HFFc6 (cell line): ENCODE measurements at regions not wholly inside any gene's neighbourhood (a gene's known extent, or its start where the extent isn't known, plus 50 kb on each side); places are given as distances from the start of the nearest gene placed in this dataset.

Experiments used
- DNase-seq: peaks from one replicate; pipeline ENCODE4 v3.0.0-alpha.2; 2018
- H3K27ac Mint-ChIP-seq: 2 replicates; pipeline ENCODE4 v1.8.0; 2020; ENCODE audit warnings: mild to moderate bottlenecking, mixed read lengths
- H3K27me3 Mint-ChIP-seq: 2 replicates; pipeline ENCODE4 v1.8.0; 2021; ENCODE audit warnings: mild to moderate bottlenecking, moderate library complexity, mixed read lengths; ENCODE audit not compliant: insufficient read depth
- H3K36me3 Mint-ChIP-seq: 2 replicates; pipeline ENCODE4 v1.8.0; 2021; ENCODE audit warnings: low read depth, mixed read lengths
- H3K4me1 Mint-ChIP-seq: 2 replicates; pipeline ENCODE4 v1.8.0; 2020; ENCODE audit warnings: low read depth, mixed read lengths
- H3K4me3 Mint-ChIP-seq: 2 replicates; pipeline ENCODE4 v1.8.0; 2020; ENCODE audit warnings: mild to moderate bottlenecking, moderate library complexity, mixed read lengths
- H3K9me3 Mint-ChIP-seq: 2 replicates; pipeline ENCODE4 v1.8.0; 2020; ENCODE audit warnings: mild to moderate bottlenecking, mixed read lengths
- TF ChIP-seq, protein P1 (sequence below): fragments of 200-600 bp; sonication (generic); IDR thresholded peaks from 2 replicates; pipeline ENCODE4 v1.5.0; 2021; ENCODE audit warnings: antibody characterized with exemption, mild to moderate bottlenecking

DNA sequence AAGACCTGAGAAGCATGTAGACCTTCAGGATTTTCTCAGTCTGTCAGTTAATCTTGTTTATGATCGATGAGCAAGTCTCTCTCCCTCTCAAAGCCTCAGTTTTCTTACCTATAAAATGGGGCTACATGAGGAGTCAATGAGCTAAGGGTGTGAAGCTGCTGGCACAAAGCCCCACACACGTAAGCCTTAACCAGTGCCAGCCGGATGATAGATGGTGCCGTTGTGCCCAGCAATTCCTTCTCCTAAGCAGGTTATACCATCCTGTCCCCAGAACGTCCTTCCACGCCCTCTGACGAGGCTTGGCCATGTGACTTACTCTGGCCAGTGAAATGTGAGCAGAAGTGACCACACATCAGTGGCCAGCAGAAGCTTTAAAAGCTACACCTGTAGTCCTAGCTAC lies 179.0 kb downstream of the C9orf50 start:
- no peak for DNase-seq
- Mint-ChIP-seq H3K4me1 (peaks cover 3% of the 10 kb centered on the region; the same call in 1 of the 2 replicates), H3K27me3 (peaks cover 16% of the 10 kb centered on the region), H3K4me3 (no peak overlapping the region), H3K36me3 (no peaks in the 10 kb centered on the region), H3K9me3 (no peaks in the 10 kb centered on the region), H3K27ac (no peak overlapping the region)
- TF ChIP-seq, protein P1, sequence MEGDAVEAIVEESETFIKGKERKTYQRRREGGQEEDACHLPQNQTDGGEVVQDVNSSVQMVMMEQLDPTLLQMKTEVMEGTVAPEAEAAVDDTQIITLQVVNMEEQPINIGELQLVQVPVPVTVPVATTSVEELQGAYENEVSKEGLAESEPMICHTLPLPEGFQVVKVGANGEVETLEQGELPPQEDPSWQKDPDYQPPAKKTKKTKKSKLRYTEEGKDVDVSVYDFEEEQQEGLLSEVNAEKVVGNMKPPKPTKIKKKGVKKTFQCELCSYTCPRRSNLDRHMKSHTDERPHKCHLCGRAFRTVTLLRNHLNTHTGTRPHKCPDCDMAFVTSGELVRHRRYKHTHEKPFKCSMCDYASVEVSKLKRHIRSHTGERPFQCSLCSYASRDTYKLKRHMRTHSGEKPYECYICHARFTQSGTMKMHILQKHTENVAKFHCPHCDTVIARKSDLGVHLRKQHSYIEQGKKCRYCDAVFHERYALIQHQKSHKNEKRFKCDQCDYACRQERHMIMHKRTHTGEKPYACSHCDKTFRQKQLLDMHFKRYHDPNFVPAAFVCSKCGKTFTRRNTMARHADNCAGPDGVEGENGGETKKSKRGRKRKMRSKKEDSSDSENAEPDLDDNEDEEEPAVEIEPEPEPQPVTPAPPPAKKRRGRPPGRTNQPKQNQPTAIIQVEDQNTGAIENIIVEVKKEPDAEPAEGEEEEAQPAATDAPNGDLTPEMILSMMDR, result no peak

DNA sequence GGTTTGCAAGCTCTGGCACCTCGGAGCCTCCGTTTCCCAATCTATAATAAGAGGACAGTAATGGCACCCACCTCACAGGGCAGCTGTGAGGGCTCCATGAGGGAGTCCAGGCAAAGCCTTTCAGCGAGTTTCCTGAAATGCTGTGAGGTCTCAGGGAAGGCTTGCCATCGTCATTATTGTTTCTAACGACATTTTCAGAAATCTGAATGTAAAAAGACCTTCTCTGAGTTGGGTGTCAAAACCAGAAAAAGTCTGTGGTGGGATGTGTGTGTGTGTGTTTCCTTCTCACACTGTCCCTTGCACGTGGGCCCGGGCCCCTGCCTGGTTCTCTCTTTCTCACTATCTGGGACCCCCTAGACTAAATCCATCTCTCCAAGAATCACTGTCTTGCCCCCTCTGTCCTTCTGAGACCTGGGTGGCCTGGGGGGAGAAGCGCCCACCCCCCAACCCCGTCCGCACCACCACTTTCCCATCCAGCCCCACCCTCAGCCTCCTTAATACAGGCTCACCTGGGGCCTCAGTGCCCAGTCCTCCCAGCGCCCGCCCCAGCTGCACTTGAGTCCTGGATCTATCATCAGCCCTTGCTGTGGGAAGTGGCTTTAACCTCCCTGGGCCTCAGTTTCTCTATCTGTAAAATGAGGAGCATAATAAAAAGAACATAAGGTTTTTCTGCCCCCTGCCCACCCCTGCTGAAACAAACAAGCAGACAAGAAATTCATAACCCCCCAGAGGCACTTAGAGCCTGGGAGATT lies 180.3 kb downstream of the C9orf50 start:
- H3K9me3 Mint-ChIP-seq, result no peaks in the 10 kb centered on the region
- peaks cover 6% of the 10 kb centered on the region; the same call in 1 of the 2 replicates for H3K4me1 Mint-ChIP-seq
- TF ChIP-seq, protein P1, result no peak
- no peak for DNase-seq
- no peak overlapping the region for H3K27ac Mint-ChIP-seq
- no peak overlapping the region for H3K4me3 Mint-ChIP-seq
- H3K27me3 Mint-ChIP-seq, result peaks cover 7% of the 10 kb centered on the region; the same call in 1 of the 2 replicates
- H3K36me3 Mint-ChIP-seq, result no peaks in the 10 kb centered on the region

DNA sequence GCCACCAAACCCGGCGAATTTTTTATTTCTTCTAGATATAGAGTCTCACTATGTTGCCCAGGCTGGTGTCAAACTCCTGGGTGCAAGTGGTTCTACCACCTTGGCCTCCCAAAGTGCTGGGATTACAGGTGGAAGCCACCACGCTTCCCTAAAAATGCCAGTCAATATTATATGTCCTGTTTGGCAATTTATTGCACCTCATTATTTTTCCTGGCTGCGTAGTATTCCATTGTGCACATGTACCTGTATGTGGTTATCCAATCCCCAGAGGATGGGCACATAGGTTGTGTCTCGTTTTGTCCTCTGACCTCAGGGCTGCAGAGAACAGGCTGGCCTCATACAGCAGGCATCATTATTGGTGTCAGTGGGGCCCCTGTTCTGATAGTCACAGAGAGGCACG lies 181.7 kb downstream of the C9orf50 start:
- H3K36me3 Mint-ChIP-seq, result no peaks in the 10 kb centered on the region
- peaks cover 6% of the 10 kb centered on the region; the same call in 1 of the 2 replicates for H3K4me1 Mint-ChIP-seq
- no peaks in the 10 kb centered on the region for H3K9me3 Mint-ChIP-seq
- peaks cover 7% of the 10 kb centered on the region; the same call in 1 of the 2 replicates for H3K27me3 Mint-ChIP-seq
- H3K27ac Mint-ChIP-seq, result no peak overlapping the region
- TF ChIP-seq, protein P1, result no peak
- no peak overlapping the region for H3K4me3 Mint-ChIP-seq
- DNase-seq, result no peak

DNA sequence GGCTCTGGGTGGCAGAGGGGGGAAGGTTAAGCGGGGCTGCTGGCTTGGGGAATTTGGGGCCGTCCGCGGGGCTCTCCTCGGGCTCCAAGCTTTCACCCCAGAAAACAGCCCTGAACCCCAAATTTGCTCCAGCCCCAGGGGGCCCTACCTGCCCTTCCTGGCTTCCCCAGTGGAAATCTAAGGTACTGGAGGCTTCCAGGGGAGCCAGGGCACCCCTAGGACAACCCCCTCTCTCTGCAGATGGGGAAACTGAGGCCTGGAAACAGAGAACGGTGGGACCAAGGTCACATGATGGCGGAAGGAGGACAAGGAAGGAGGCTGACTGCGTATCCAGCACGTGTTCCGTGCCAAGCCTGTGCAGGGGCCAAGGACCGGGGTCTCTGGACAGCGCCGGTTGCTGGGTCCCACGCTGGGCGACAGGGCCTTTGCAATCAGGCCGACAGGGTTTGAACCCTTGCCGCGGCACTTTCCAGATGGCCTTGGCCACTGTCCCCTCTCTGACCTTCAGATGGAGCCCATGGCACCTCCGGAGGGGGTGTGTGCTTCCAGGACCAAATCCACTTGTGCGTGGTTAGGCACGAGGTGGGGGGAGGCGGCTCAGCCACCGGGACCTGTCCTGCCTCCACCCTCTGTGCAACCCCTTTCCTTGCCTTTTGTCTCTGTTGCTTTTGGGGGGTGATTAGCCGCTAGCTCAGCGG lies 183.1 kb downstream of the C9orf50 start:
- Mint-ChIP-seq H3K4me3 (peak overlapping the region; percentile 30; the same call in 1 of the 2 replicates), H3K36me3 (no peaks in the 10 kb centered on the region), H3K27me3 (peaks cover 7% of the 10 kb centered on the region; the same call in 1 of the 2 replicates), H3K27ac (no peak overlapping the region), H3K4me1 (peaks cover 6% of the 10 kb centered on the region; the same call in 1 of the 2 replicates), H3K9me3 (no peaks in the 10 kb centered on the region)
- TF ChIP-seq, protein P1, result no peak; the same call in 1 of the 2 replicates
- no peak for DNase-seq

DNA sequence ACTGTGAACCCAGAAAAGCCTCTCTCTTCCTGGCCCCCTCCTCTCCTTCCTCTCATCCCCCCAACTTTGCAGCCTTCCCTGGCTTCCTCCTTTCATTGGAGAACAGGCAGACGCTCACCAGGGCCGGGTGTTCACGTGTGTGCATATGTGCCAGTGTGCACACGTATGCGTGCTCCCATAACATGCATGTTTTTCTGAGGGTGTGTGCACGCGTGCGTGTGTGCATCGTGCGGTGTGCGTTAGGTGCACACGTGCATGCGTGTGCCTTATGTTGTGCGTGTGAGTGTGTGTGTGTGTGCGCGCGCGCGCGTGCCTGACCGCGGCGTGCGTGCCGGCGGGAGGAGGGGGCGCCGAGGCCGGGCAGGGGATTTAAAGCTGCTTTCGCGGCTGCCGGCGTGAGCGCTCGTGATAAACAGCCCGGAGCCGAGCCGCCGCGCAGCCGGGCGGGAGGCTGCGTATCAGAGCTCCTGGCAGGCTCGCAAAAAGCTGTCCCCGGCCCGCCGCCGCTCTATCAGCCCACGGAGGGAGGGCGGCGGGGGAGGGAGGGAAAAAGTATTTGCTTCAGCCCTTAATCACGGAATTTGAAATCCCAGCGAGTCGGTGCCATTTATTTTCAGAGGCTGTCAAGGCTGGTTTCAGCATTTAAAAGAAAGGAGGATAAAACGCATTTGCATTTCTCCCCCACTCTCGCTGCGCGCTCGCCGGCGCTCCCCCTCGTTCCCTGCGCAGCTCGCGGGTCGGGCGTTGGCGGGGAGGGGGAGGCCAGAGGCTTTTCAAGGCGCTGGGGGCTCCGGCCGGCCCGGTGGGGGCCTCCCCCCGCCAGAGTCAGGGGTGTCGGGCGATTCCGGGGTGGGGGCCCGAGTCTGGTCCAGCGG lies 183.9 kb downstream of the C9orf50 start:
- TF ChIP-seq, protein P1, result no peak
- Mint-ChIP-seq H3K36me3 (no peaks in the 10 kb centered on the region), H3K9me3 (no peaks in the 10 kb centered on the region), H3K4me1 (peaks cover 6% of the 10 kb centered on the region; the same call in 1 of the 2 replicates), H3K27ac (peak overlapping the region; percentile 11; the same call in 1 of the 2 replicates), H3K4me3 (peak overlapping the region; percentile 86), H3K27me3 (peaks cover 7% of the 10 kb centered on the region; the same call in 1 of the 2 replicates)
- no peak for DNase-seq
